Sigmoid colon (tissue), 6 donors: ENCODE measurements at regions not wholly inside any gene's neighbourhood (a gene's known extent, or its start where the extent isn't known, plus 50 kb on each side); places are given as distances from the start of the nearest gene placed in this dataset.

Source experiments
- DNase-seq: peaks from one replicate; pipeline ENCODE4 v3.0.0-alpha.2; 2019
- H3K27ac ChIP-seq, 4 donors: fragments of 200-600 bp; sonication (generic); one replicate each; pipeline ENCODE4 v1.5.1; 2016 to 2019; ENCODE audit warnings: mild to moderate bottlenecking in 1 of 4
- H3K27me3 ChIP-seq, 3 donors: fragments of 200-600 bp; sonication (generic); one replicate each; pipeline ENCODE4 v1.5.1; 2019; ENCODE audit warnings: mild to moderate bottlenecking in 1 of 3
- H3K36me3 ChIP-seq, 4 donors: fragments of 200-600 bp; sonication (generic); one replicate each; pipeline ENCODE4 v1.5.1; 2016 to 2019
- H3K4me1 ChIP-seq, 4 donors: fragments of 200-600 bp; sonication (generic); one replicate each; pipeline ENCODE4 v1.5.1; 2017 to 2019
- H3K4me3 ChIP-seq, 4 donors: fragments of 200-600 bp; sonication (generic); one replicate each; pipeline ENCODE4 v1.5.1; 2017 to 2019; ENCODE audit warnings: mild to moderate bottlenecking in 2 of 4, moderate library complexity in 1 of 4
- H3K9me3 ChIP-seq, 4 donors: fragments of 200-600 bp in 3 of 4; sonication (generic) in 3 of 4; one replicate each; pipeline versions ENCODE4 v1.5.1 to v1.6.1; 2013 to 2019
- EP300 ChIP-seq, 4 donors: sonication (generic); formaldehyde crosslinking; IDR thresholded peaks; one replicate each; pipeline ENCODE4 v1.6.1; 2017; ENCODE audit warnings: antibody characterized with exemption in 4 of 4
- POLR2A ChIP-seq, 2 donors: fragments of 450-650 bp; IDR thresholded peaks; one replicate each; pipeline ENCODE4 v1.6.1; 2016; ENCODE audit warnings: antibody characterized with exemption in 2 of 2, mild to moderate bottlenecking in 2 of 2, moderate library complexity in 2 of 2
- POLR2AphosphoS5 ChIP-seq, 4 donors: sonication (generic); formaldehyde crosslinking; IDR thresholded peaks; one replicate each; pipeline ENCODE4 v1.6.1; 2017; ENCODE audit warnings: antibody characterized with exemption in 4 of 4
- WGBS, 2 donors: extraction: QIAGEN DNeasy Blood & Tissue Kit; methylation state at CpG; one replicate each; pipeline ENCODE4 v1.1.7; 2013; 5-methylcytosine and 5-hydroxymethylcytosine counted together
- intact Hi-C: fragments of 100-400 bp; cut with DNase I; formaldehyde crosslinking; loops from one replicate; pipeline ENCODE4 v1.15.1; 2023
- TF ChIP-seq, protein P1 (sequence below), 4 experiments: fragments of 450-650 bp in 3 of 4; fragments of 200-600 bp in 1 of 4; IDR thresholded peaks; one replicate each; pipeline ENCODE4 v1.5.1; 2016 to 2019; ENCODE audit warnings: antibody characterized with exemption in 4 of 4, mild to moderate bottlenecking in 3 of 4, moderate library complexity in 2 of 4
- donor health status: healthy with polysubstance abuse.
- donor health status: healthy.

DNA sequence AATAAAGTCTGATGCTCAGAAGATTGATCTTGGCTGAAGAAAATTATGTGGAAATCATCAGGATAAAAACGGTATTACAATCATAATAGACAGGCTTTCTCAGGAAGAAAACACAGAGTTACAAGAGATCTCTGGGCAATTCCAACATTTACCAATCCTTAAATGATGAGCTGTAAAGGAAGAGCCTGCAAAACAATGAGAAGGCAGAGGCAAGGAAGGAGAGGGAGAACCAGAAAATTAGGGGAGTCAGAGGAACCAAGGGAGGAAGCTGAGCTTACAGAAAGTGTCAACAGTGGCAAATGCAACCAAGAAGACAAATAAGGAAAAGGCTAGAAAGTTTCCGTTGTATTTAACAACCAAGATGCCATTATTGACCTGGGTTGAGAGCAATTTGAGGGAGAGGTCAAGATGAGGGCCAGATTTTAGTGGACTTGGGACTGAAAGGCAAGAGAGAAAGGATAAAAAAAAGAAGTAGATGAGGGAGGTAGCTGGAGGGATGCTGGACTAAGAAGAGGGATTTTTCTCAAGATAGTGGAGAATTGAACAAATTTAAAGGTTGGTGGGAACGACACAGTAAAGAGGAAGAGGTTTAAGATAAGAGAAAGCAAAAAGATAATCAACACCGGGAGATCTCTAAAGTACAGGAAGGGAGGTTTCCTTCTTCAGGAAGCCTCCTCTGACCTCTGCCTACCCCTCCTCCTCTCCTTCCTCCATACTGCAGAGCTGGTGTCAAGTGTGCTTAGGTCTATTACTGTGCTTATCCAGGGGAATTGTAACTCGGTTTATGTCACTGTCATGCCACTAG is 116.9 kb downstream of the DUSP6 start:
- Histone ChIP-seq H3K27me3 (no peaks in the 10 kb centered on the region), H3K9me3 (peaks cover 0 to 2% (median 0%) of the 10 kb centered on the region in 4 donors), H3K4me3 (no peak overlapping the region), H3K36me3 (no peaks in the 10 kb centered on the region), H3K4me1 (peaks cover 0 to 14% (median 4%) of the 10 kb centered on the region in 4 donors), H3K27ac (no peak overlapping the region)
- DNase-seq, result no peak
- TF ChIP-seq, protein P1, sequence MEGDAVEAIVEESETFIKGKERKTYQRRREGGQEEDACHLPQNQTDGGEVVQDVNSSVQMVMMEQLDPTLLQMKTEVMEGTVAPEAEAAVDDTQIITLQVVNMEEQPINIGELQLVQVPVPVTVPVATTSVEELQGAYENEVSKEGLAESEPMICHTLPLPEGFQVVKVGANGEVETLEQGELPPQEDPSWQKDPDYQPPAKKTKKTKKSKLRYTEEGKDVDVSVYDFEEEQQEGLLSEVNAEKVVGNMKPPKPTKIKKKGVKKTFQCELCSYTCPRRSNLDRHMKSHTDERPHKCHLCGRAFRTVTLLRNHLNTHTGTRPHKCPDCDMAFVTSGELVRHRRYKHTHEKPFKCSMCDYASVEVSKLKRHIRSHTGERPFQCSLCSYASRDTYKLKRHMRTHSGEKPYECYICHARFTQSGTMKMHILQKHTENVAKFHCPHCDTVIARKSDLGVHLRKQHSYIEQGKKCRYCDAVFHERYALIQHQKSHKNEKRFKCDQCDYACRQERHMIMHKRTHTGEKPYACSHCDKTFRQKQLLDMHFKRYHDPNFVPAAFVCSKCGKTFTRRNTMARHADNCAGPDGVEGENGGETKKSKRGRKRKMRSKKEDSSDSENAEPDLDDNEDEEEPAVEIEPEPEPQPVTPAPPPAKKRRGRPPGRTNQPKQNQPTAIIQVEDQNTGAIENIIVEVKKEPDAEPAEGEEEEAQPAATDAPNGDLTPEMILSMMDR (IDR thresholded peaks at IDR 0.05), result no peak
- TF ChIP-seq POLR2AphosphoS5 (IDR thresholded peaks at IDR 0.05), result no peak
- no peak for TF ChIP-seq POLR2A (IDR thresholded peaks at IDR 0.05)
- intact Hi-C loops, result no loop called here
- WGBS, 2 donors, result 24 to 30% methylated on average over 5 of the region's 5 CpGs

DNA sequence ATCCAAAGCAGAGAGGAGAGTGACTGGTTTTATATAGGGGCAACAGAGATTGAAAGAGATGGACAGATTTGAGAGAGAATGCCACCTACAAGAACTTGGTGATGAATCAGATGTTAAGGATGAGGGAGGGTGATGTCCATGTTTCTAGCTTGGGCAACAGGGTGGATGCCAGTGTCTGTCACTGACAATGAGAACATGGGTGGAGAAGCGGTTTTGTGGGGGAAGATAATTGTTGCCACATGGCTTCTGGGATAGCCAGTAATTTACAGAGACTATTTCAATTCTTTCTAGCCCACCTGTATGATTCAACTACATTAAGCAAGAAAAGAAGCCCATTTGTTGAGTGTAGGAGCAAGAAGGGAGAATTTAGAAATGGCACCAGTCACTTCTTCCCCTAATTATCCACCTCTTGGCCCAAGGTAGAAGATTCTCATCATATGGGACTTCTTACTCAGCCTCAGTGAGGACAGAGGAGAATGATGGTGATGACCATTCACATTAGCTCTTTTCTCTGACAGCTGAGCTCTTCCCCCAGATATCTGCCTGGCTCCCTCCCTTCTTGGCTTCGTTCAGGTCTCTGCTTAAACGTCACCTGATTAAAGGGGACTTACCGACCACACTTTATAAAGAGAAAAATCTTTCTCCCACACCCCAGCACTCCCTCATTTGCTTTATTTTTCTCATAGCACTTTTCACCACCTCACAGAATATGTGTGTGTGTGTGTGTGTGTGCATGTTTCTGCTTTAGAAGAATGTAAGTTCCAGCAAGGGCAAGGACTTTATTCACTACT is 117.8 kb downstream of the DUSP6 start:
- Histone ChIP-seq H3K27ac (no peak overlapping the region), H3K36me3 (no peaks in the 10 kb centered on the region), H3K27me3 (no peaks in the 10 kb centered on the region), H3K4me1 (peaks cover 0 to 14% (median 4%) of the 10 kb centered on the region in 4 donors), H3K4me3 (no peak overlapping the region), H3K9me3 (peaks cover 0 to 2% (median 0%) of the 10 kb centered on the region in 4 donors)
- TF ChIP-seq, protein P1 (IDR thresholded peaks at IDR 0.05), result no peak
- TF ChIP-seq POLR2A (IDR thresholded peaks at IDR 0.05) (no peak), EP300 (IDR thresholded peaks at IDR 0.05) (no peak), POLR2AphosphoS5 (IDR thresholded peaks at IDR 0.05) (no peak)
- DNase-seq, result no peak
- 86 to 94% methylated on average over 4 of the region's 4 CpGs for WGBS, 2 donors
- intact Hi-C loops, result no loop called here

- no peaks in the 10 kb centered on the region for H3K4me1 ChIP-seq
- H3K27ac ChIP-seq, result no peak overlapping the region
- no peaks in the 10 kb centered on the region for H3K36me3 ChIP-seq
- peaks cover 0 to 2% (median 0%) of the 10 kb centered on the region in 4 donors for H3K9me3 ChIP-seq
- no peaks in the 10 kb centered on the region for H3K27me3 ChIP-seq
- no peak overlapping the region for H3K4me3 ChIP-seq
- TF ChIP-seq, protein P1 (IDR thresholded peaks at IDR 0.05), result no peak
- TF ChIP-seq EP300 (IDR thresholded peaks at IDR 0.05), result no peak
- no peak for TF ChIP-seq POLR2AphosphoS5 (IDR thresholded peaks at IDR 0.05)
- no peak for TF ChIP-seq POLR2A (IDR thresholded peaks at IDR 0.05)
- DNase-seq, result no peak
- WGBS, 2 donors, result 57 to 79% methylated on average over 1 of the region's 1 CpG
- intact Hi-C loops, result no loop called here
These were observed 120.6 kb downstream of the DUSP6 start for GRCh38 chr12:89231686-89232085.

DNA sequence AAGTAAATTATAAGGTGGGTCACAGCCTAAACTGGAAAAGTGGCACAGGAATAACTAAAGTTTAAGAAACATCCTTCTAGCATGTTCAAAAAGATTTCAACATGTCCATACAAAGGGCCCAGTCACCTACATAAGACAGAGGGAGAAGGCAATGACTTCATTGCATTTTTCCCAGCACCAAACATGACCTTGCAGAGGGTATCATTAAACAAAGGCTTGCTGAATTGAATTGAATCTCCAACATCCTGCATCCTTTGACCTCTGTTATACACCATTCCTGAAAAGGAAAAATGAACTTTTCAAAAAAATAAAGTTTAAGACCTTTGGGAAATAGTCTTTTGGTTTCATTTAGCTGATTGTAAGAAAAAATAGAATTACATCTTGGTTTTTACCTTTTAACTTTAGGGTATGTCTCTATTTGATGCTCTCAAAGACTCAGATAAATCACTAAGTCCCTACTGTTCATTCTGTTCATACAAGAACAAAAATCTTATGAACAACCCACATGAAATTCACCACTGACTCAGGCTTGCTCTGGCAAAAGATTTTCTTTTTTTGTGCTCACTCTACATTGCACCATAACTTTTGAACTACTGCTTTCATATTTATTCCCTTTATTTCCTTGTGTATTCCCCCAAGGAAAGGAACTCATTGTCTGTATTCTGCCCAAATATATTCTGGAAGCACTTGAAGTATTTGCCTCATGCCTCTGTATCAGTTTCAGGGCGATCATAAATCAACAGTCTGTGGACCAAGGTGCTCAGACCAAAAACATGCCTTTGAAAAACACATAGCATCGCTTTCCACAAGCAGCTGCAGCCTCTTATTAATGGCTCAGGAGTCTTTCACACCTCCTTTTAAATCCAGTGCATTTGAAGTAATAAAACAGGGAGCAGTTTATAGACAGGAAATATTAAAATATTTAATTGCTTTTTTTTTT is 121.7 kb downstream of the DUSP6 start:
- Histone ChIP-seq H3K27me3 (no peaks in the 10 kb centered on the region), H3K4me1 (no peaks in the 10 kb centered on the region), H3K36me3 (no peaks in the 10 kb centered on the region), H3K9me3 (peaks cover 0 to 2% (median 0%) of the 10 kb centered on the region in 4 donors), H3K27ac (no peak overlapping the region), H3K4me3 (no peak overlapping the region)
- DNase-seq, result no peak
- intact Hi-C loops, result no loop called here
- TF ChIP-seq, protein P1 (IDR thresholded peaks at IDR 0.05), result no peak
- TF ChIP-seq POLR2AphosphoS5 (IDR thresholded peaks at IDR 0.05) (no peak), POLR2A (IDR thresholded peaks at IDR 0.05) (no peak), EP300 (IDR thresholded peaks at IDR 0.05) (no peak)
- 60 to 63% methylated on average over 2 of the region's 2 CpGs for WGBS, 2 donors
